Progenitor cell of endocrine pancreas (in vitro differentiated cells): ENCODE measurements at regions not wholly inside any gene's neighbourhood (a gene's known extent, or its start where the extent isn't known, plus 50 kb on each side); places are given as distances from the start of the nearest gene placed in this dataset.
"Not testable (repeated sequence)": the region's sequence is repeated elsewhere in the genome, so short reads cannot be mapped to it uniquely, and the experiment has no call there.

ENCODE experiments used
- DNase-seq: peaks from one replicate; pipeline ENCODE4 v3.0.0; 2021; ENCODE audit warnings: low spot score; ENCODE audit not compliant: unreplicated experiment
- H3K27ac Mint-ChIP-seq: 2 replicates; pipeline ENCODE4 v1.8.0; 2021; ENCODE audit warnings: mild to moderate bottlenecking, moderate library complexity, mixed read lengths
- H3K27me3 Mint-ChIP-seq: 2 replicates; pipeline ENCODE4 v1.8.0; 2021; ENCODE audit warnings: mixed read lengths
- H3K36me3 Mint-ChIP-seq: 2 replicates; pipeline ENCODE4 v1.8.0; 2022; ENCODE audit warnings: mixed read lengths; ENCODE audit not compliant: insufficient read depth
- H3K4me1 Mint-ChIP-seq: 2 replicates; pipeline ENCODE4 v1.8.0; 2021; ENCODE audit warnings: low read depth, mixed read lengths
- H3K4me3 Mint-ChIP-seq: 2 replicates; pipeline ENCODE4 v1.8.0; 2021; ENCODE audit warnings: low read depth, mild to moderate bottlenecking, moderate library complexity, mixed read lengths
- H3K9me3 Mint-ChIP-seq: 2 replicates; pipeline ENCODE4 v1.8.0; 2021; ENCODE audit warnings: low read depth, mixed read lengths
- CTCF ChIP-seq: fragments of 200-600 bp; sonication (generic); IDR thresholded peaks from one replicate; pipeline ENCODE4 v1.5.0; 2021; ENCODE audit warnings: antibody characterized with exemption, mild to moderate bottlenecking; ENCODE audit not compliant: unreplicated experiment

- H3K27me3 Mint-ChIP-seq, result peaks cover 30% of the 10 kb centered on the region
- H3K9me3 Mint-ChIP-seq, result no peaks in the 10 kb centered on the region
- H3K36me3 Mint-ChIP-seq, result no peaks in the 10 kb centered on the region
- H3K27ac Mint-ChIP-seq, result no peak overlapping the region
- no peak overlapping the region for H3K4me3 Mint-ChIP-seq
- no peak for DNase-seq
- H3K4me1 Mint-ChIP-seq, result no peaks in the 10 kb centered on the region
- no peak for TF ChIP-seq CTCF
Observed at GRCh38 chr17:77066165-77066564, 74.6 kb upstream of the SEC14L1 start.

- not testable (repeated sequence) for H3K9me3 Mint-ChIP-seq, H3K36me3 Mint-ChIP-seq, H3K27ac Mint-ChIP-seq, H3K4me3 Mint-ChIP-seq, H3K4me1 Mint-ChIP-seq
- DNase-seq, result peak; percentile 58
- peak; percentile 91 for TF ChIP-seq CTCF
- H3K27me3 Mint-ChIP-seq, result peaks cover 30% of the 10 kb centered on the region
Observed at GRCh38 chr17:77066726-77067409, 73.9 kb upstream of the SEC14L1 start.

GRCh38 chr17:77068915-77069314, 71.9 kb upstream of the SEC14L1 start:
- no peak overlapping the region for H3K27ac Mint-ChIP-seq
- DNase-seq, result no peak
- TF ChIP-seq CTCF, result no peak
- H3K27me3 Mint-ChIP-seq, result peaks cover 49% of the 10 kb centered on the region
- H3K4me3 Mint-ChIP-seq, result no peak overlapping the region
- no peaks in the 10 kb centered on the region for H3K4me1 Mint-ChIP-seq
- no peaks in the 10 kb centered on the region for H3K9me3 Mint-ChIP-seq
- H3K36me3 Mint-ChIP-seq, result no peaks in the 10 kb centered on the region

- no peaks in the 10 kb centered on the region for H3K9me3 Mint-ChIP-seq
- H3K27ac Mint-ChIP-seq, result no peak overlapping the region
- TF ChIP-seq CTCF, result no peak
- peaks cover 50% of the 10 kb centered on the region for H3K27me3 Mint-ChIP-seq
- no peaks in the 10 kb centered on the region for H3K4me1 Mint-ChIP-seq
- H3K36me3 Mint-ChIP-seq, result no peaks in the 10 kb centered on the region
- DNase-seq, result no peak
- no peak overlapping the region for H3K4me3 Mint-ChIP-seq
Observed at GRCh38 chr17:77070888-77071279, 69.9 kb upstream of the SEC14L1 start.

- Mint-ChIP-seq H3K4me1 (peaks cover 3% of the 10 kb centered on the region), H3K27ac (no peak overlapping the region), H3K4me3 (no peak overlapping the region), H3K36me3 (no peaks in the 10 kb centered on the region), H3K27me3 (peaks cover 45% of the 10 kb centered on the region), H3K9me3 (no peaks in the 10 kb centered on the region)
- no peak for DNase-seq
- TF ChIP-seq CTCF, result no peak
Observed at GRCh38 chr17:77071925-77072490, 68.8 kb upstream of the SEC14L1 start.
